Left lung (tissue), 4 donors: ENCODE measurements at regions not wholly inside any gene's neighbourhood (a gene's known extent, or its start where the extent isn't known, plus 50 kb on each side); places are given as distances from the start of the nearest gene placed in this dataset.

Experiments used
- ATAC-seq: fragments of 200-7000 bp; cut with Tn5 transposase; one replicate; pipeline ENCODE4 v1.9.1; 2020; ENCODE audit warnings: moderate library complexity
- DNase-seq, 4 donors: peaks; one replicate each; pipeline ENCODE4 v3.0.0-alpha.2; 2013 to 2020
- H3K27ac ChIP-seq, 2 donors: fragments of 200-600 bp; sonication (generic) in 1 of 2; one replicate each; pipeline versions ENCODE4 v1.5.0 to v1.8.0; 2020 to 2021
- H3K27me3 ChIP-seq, 2 donors: fragments of 200-600 bp; sonication (generic) in 1 of 2; one replicate each; pipeline versions ENCODE4 v1.5.0 to v1.8.0; 2020 to 2021
- H3K36me3 ChIP-seq, 2 donors: fragments of 200-600 bp; sonication (generic) in 1 of 2; one replicate each; pipeline versions ENCODE4 v1.5.0 to v1.8.0; 2020 to 2021
- H3K4me1 ChIP-seq, 2 donors: fragments of 200-600 bp; one replicate each; pipeline ENCODE4 v1.8.0; 2021
- H3K4me3 ChIP-seq, 2 donors: fragments of 200-600 bp; sonication (generic) in 1 of 2; one replicate each; pipeline versions ENCODE4 v1.5.0 to v1.8.0; 2020 to 2021; ENCODE audit warnings: mild to moderate bottlenecking in 1 of 2
- H3K9me3 ChIP-seq, 2 donors: fragments of 200-600 bp; sonication (generic) in 1 of 2; one replicate each; pipeline versions ENCODE4 v1.5.0 to v1.8.0; 2020 to 2021
- intact Hi-C, 2 donors: fragments of 100-400 bp; cut with DNase I; formaldehyde crosslinking; loops; one replicate each; pipeline versions ENCODE4 v1.11.2 to v1.14.2; 2022
- TF ChIP-seq, protein P1 (sequence below), 2 donors: fragments of 200-600 bp; sonication (generic) in 1 of 2; IDR thresholded peaks; one replicate each; pipeline versions ENCODE4 v1.5.0 to v1.8.0; 2021; ENCODE audit warnings: antibody characterized with exemption in 2 of 2
- donor health status: DM: no; HTN: yes; CAD: no.
- donor health status: DM: no; HTN: no; CAD: no.

DNA sequence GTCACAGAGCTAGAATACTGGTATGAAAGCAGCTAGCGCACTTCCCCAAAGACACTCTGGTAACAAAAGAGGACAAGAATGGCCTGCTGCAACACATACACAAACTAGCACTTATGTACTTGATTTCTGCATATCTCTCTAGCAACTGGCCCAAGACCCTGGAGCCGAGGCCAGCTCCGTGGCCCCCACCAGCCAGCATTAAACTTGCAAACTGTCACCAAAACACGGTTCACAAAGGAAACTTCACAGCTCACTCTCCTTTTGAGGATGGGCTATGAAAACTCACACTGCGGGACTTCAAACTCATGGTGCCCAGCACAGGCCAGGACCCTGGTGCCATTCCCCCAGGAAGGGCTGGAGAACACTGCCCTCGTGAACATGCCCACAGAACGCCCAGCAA, 115.9 kb upstream of the RPS6KA2 start:
- intact Hi-C loops, result no loop called here
- ATAC-seq, result no peak
- TF ChIP-seq, protein P1, sequence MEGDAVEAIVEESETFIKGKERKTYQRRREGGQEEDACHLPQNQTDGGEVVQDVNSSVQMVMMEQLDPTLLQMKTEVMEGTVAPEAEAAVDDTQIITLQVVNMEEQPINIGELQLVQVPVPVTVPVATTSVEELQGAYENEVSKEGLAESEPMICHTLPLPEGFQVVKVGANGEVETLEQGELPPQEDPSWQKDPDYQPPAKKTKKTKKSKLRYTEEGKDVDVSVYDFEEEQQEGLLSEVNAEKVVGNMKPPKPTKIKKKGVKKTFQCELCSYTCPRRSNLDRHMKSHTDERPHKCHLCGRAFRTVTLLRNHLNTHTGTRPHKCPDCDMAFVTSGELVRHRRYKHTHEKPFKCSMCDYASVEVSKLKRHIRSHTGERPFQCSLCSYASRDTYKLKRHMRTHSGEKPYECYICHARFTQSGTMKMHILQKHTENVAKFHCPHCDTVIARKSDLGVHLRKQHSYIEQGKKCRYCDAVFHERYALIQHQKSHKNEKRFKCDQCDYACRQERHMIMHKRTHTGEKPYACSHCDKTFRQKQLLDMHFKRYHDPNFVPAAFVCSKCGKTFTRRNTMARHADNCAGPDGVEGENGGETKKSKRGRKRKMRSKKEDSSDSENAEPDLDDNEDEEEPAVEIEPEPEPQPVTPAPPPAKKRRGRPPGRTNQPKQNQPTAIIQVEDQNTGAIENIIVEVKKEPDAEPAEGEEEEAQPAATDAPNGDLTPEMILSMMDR (IDR thresholded peaks at IDR 0.05), result no peak
- DNase-seq, result no peak
- Histone ChIP-seq H3K36me3 (no peaks in the 10 kb centered on the region), H3K27ac (no peak overlapping the region), H3K4me1 (no peaks in the 10 kb centered on the region), H3K27me3 (no peaks in the 10 kb centered on the region), H3K9me3 (no peaks in the 10 kb centered on the region), H3K4me3 (no peak overlapping the region)

DNA sequence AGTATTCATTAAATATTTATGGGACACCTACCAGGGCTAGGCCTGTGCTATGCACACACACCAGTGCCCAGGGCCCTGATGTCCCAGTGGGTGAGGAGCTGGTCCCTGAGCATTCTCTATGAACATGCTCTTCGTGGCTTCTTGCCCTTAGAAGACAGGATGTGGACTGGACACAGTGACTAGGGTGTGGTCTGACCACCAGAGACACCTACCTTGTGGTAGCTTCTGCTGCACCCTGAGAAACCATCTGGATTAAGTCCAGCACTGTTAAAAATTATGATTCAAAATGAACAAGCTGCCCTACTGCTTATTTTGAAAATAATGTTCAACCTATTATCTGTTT, 112.9 kb upstream of the RPS6KA2 start:
- DNase-seq (no peak), ATAC-seq (no peak)
- Histone ChIP-seq H3K36me3 (no peaks in the 10 kb centered on the region), H3K27me3 (no peaks in the 10 kb centered on the region), H3K4me3 (no peak overlapping the region), H3K9me3 (no peaks in the 10 kb centered on the region), H3K4me1 (no peaks in the 10 kb centered on the region), H3K27ac (no peak overlapping the region)
- TF ChIP-seq, protein P1 (IDR thresholded peaks at IDR 0.05), result no peak
- intact Hi-C loops, result no loop called here

DNA sequence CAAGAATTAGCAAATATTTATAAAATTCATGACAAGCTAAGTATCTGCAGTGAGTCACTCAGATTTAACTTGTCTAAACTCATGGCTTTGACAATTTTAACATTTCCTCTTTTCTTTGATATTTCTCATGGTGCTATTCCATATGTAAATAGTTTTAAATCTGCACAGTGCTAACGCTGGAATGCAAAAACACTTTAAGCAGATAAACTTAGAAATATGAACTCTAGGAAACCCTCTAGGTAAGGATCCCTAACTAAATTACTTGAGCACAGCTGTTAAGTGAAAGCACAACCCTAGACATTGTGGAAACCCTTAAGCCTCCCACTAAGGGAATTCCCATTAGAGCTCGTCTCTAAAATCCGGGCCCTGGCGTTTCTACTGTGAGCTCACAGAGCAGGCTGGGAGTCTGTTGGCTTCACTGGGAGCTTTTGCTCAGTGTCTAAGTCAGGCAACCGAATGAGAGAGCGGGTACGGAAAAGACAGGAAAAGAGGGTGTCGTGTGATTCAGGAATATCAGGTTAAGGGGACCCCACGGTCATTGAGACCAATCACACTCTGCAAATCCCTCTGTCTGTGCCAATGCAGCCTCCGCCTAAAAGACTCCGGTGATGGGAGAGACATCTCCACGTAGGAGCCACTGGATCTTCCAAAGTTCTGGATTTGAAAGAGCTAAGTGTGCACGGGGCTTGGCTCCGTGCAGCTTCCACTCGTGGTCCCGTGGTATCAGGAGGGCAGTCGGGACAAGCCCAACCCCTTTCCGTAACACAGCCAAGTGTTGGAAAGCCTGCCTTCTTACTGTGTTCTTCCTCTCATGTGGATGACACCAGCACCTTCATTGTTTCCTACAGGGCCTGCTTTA, 112.3 kb upstream of the RPS6KA2 start:
- H3K9me3 ChIP-seq, result no peaks in the 10 kb centered on the region
- TF ChIP-seq, protein P1 (IDR thresholded peaks at IDR 0.05), result no peak
- ATAC-seq, result no peak
- H3K27me3 ChIP-seq, result no peaks in the 10 kb centered on the region
- no peak for DNase-seq
- intact Hi-C loops, result no loop called here
- H3K27ac ChIP-seq, result no peak overlapping the region
- no peaks in the 10 kb centered on the region for H3K4me1 ChIP-seq
- no peaks in the 10 kb centered on the region for H3K36me3 ChIP-seq
- H3K4me3 ChIP-seq, result no peak overlapping the region

DNA sequence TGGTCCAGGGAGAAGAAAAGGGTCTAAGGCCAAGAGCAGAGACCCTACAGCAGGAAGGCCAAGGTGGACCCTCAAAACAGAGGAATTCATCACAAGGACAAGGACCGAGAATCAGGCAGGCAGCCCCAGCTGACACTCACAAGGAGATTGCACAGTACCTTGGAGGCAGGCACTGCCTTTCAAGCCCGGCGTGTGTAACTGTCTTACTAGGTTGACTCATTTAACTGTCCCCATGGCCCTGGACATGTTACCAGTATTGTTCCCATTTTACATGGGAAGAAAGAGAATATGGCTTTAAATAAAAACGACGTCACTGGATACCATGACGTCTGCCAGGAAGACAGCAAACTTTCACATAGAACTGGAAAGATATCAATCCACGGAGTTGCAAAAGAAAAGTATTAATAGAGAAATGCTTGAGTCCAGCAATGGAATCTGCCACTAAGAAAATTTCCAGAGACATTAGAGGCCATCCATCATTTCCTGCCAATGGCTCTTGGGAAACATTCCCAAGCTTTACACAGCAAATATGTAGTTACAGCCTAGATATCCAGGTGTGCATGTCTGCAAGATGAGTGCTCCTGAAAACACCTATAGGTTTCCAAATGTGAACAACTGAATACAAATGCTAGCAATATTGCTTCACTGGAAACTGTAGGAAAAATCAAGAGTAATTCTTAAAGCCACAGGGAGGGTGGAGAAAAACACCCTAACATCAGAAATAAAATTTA, 111.5 kb upstream of the RPS6KA2 start:
- no peaks in the 10 kb centered on the region for H3K27me3 ChIP-seq
- DNase-seq (no peak), ATAC-seq (no peak)
- H3K4me1 ChIP-seq, result no peaks in the 10 kb centered on the region
- no peak overlapping the region for H3K27ac ChIP-seq
- H3K36me3 ChIP-seq, result no peaks in the 10 kb centered on the region
- TF ChIP-seq, protein P1 (IDR thresholded peaks at IDR 0.05), result no peak
- intact Hi-C loops, result no loop called here
- H3K9me3 ChIP-seq, result no peaks in the 10 kb centered on the region
- H3K4me3 ChIP-seq, result no peak overlapping the region

DNA sequence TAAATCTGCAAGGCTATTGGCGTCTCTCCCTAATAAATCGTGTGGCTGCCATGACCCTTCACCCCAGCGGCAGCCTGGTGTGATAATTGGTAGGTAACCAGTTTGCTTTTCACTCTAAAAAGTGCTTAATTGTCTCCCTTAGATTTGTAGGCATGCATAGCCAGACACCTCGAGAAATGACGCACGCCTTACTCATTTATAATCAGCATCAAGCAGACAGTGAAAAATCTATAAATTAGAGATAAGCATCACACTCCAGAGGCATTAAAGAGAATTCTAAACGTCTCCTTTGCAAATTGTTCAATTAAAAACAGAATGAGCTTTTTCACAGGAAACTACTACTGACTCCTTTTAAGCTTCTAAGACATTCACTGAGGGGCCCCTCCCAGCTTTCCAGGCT, 110.2 kb upstream of the RPS6KA2 start:
- TF ChIP-seq, protein P1 (IDR thresholded peaks at IDR 0.05), result no peak
- Histone ChIP-seq H3K36me3 (no peaks in the 10 kb centered on the region), H3K27me3 (no peaks in the 10 kb centered on the region), H3K9me3 (no peaks in the 10 kb centered on the region), H3K4me1 (no peaks in the 10 kb centered on the region), H3K4me3 (no peak overlapping the region), H3K27ac (no peak overlapping the region)
- intact Hi-C loops, result no loop called here
- no peak for DNase-seq
- ATAC-seq, result no peak
